ENCODE measurements at regions not wholly inside any gene's neighbourhood (a gene's known extent, or its start where the extent isn't known, plus 50 kb on each side); places are given as distances from the start of the nearest gene placed in this dataset.

- no peak for TF ChIP-seq MAZ (IDR thresholded peaks at IDR 0.05; ENCODE audit: borderline replicate concordance, low read depth, low read length)
- no peak for TF ChIP-seq ZSCAN20 (CRISPR knock-in tag; IDR thresholded peaks at IDR 0.05)
- TF ChIP-seq RARB (CRISPR knock-in tag; IDR thresholded peaks at IDR 0.05) = no peak
Measured at GRCh38 chrX:11998944-11999343, 139.3 kb upstream of the FRMPD4 start (continued).

GRCh38 chrX:12002876-12003275, 135.4 kb upstream of the FRMPD4 start:
- no peak for ATAC-seq
- Histone ChIP-seq H3K4me1 (peaks cover 8% of the 10 kb centered on the region; the same call in 2 of the 3 replicates), H3K4me2 (no peak overlapping the region), H3K4me3 (no peak overlapping the region), H3K9me3 (no peaks in the 10 kb centered on the region), H3K27ac (no peak overlapping the region)
- CTCF ChIA-PET = no interaction called here
- DNase-seq (ENCODE audit: low read depth in 1 of 2, low spot score in 1 of 2) = no peak
- no peak for FAIRE-seq
- TF ChIP-seq RNF2 (IDR thresholded peaks at IDR 0.05; ENCODE audit: borderline replicate concordance, low read depth) = no peak
- no peak for TF ChIP-seq POLR2A (IDR thresholded peaks at IDR 0.05; ENCODE audit: low read length)
- TF ChIP-seq ZFP36 (IDR thresholded peaks at IDR 0.05; ENCODE audit: borderline replicate concordance, partially characterized antibody) = no peak
- TF ChIP-seq SMC3 (IDR thresholded peaks at IDR 0.05) = no peak
- TF ChIP-seq NR3C1 (IDR thresholded peaks at IDR 0.05) = no peak
- TF ChIP-seq FOSL2 (IDR thresholded peaks at IDR 0.05) = no peak
- no peak for TF ChIP-seq FOSL2 (CRISPR knock-in tag; IDR thresholded peaks at IDR 0.05)
- TF ChIP-seq, protein P1, sequence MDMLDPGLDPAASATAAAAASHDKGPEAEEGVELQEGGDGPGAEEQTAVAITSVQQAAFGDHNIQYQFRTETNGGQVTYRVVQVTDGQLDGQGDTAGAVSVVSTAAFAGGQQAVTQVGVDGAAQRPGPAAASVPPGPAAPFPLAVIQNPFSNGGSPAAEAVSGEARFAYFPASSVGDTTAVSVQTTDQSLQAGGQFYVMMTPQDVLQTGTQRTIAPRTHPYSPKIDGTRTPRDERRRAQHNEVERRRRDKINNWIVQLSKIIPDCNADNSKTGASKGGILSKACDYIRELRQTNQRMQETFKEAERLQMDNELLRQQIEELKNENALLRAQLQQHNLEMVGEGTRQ (IDR thresholded peaks at IDR 0.05) = no peak
- no peak for TF ChIP-seq BHLHE40 (IDR thresholded peaks at IDR 0.05; ENCODE audit: low read depth, low read length)
- no peak for TF ChIP-seq RCOR1 (IDR thresholded peaks at IDR 0.05; ENCODE audit: low read depth, low read length)
- no peak for TF ChIP-seq MAFK (IDR thresholded peaks at IDR 0.05; ENCODE audit: partially characterized antibody)
- POLR2A ChIA-PET = no interaction called here

DNA sequence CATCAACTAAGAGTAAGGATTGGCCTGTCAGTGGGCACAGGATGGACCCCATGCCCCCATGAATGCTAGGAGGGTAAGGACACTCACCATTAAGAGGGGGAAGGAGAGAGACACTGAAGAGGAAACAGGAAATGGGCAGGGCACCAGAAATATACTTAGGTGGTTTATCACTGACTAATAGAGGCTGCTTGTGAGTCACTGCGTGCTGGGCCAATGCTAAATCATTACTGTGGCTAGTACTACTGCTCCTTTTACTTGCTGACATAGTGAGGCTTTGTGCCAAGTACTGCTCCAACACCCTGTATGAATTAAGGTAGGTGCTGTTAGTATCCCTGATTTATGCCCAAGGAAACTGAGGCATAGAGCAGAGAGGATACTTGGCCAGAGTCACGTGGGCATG, 130.4 kb upstream of the FRMPD4 start:
- Histone ChIP-seq H3K9me3 (no peaks in the 10 kb centered on the region), H3K4me2 (peak overlapping the region; percentile 17; the same call in 2 of the 3 replicates), H3K4me3 (no peak overlapping the region), H3K27ac (peak overlapping the region; percentile 39 to 79; a peak in 4 of 6 replicates), H3K4me1 (peaks cover 17% of the 10 kb centered on the region)
- POLR2A ChIA-PET = no interaction called here
- TF ChIP-seq ESRRA (IDR thresholded peaks at IDR 0.05; ENCODE audit: borderline replicate concordance, low read length) = no peak
- peak; percentile 21; the same call in 1 of the 2 replicates for TF ChIP-seq FOSL2 (IDR thresholded peaks at IDR 0.05)
- peak; percentile 35 for TF ChIP-seq FOSL2 (CRISPR knock-in tag; IDR thresholded peaks at IDR 0.05)
- TF ChIP-seq JUNB (IDR thresholded peaks at IDR 0.05) = 0 out of 2 replicates have a peak, but pooled peaks have one; percentile 29
- FAIRE-seq = no peak
- 20% methylated on average over 2 of the region's 2 CpGs for WGBS (ENCODE audit: missing lambda C conversion rate)
- CTCF ChIA-PET = no interaction called here
- ATAC-seq = peak; percentile 89 to 92
- DNase-seq (ENCODE audit: low read depth in 1 of 2, low spot score in 1 of 2) = peak; percentile 17 to 68

DNA sequence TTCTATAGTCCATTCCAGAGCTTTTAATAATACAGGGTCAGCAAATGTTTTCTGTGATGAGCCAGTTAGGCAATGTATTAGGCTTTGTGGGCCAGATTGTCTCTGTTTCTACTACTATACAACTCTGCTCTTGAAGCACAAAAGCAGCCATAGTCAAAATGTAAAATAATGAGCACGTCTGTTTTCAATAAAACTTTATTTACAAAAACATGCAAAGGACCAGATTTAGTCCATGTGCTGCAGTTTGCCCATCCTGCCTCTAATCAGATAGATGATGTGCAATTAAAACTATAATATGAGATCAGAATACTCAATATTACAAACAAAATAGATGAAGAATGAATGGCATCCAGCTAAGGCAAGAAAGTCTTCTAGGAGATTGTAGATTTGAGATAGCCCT, 127.8 kb upstream of the FRMPD4 start:
- Histone ChIP-seq H3K4me3 (no peak overlapping the region), H3K4me1 (peaks cover 24% of the 10 kb centered on the region), H3K4me2 (no peak overlapping the region), H3K9me3 (no peaks in the 10 kb centered on the region), H3K27ac (no peak overlapping the region)
- FAIRE-seq (peak; percentile 86), DNase-seq (ENCODE audit: low read depth in 1 of 2, low spot score in 1 of 2) (no peak), ATAC-seq (no peak)
- WGBS (ENCODE audit: missing lambda C conversion rate) = 56% methylated on average over 1 of the region's 1 CpG
- ChIA-PET POLR2A (no interaction called here), CTCF (interaction anchor here (0.7 kb wide), 1 partner anchor 745 kb away, joined by 3 read pairs; no protein-coding TSS in a partner anchor)
- no peak for TF ChIP-seq ESRRA (IDR thresholded peaks at IDR 0.05; ENCODE audit: borderline replicate concordance, low read length)
- TF ChIP-seq POLR2AphosphoS2 (conservative IDR thresholded peaks at IDR 0.05; ENCODE audit: low read length) = no peak
- TF ChIP-seq, protein P2, sequence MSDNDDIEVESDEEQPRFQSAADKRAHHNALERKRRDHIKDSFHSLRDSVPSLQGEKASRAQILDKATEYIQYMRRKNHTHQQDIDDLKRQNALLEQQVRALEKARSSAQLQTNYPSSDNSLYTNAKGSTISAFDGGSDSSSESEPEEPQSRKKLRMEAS (IDR thresholded peaks at IDR 0.05) = no peak
- TF ChIP-seq KDM1A (IDR thresholded peaks at IDR 0.05; ENCODE audit: low read depth) = no peak
- TF ChIP-seq RCOR1 (IDR thresholded peaks at IDR 0.05; ENCODE audit: low read depth, low read length) = no peak
- no peak for TF ChIP-seq MAFK (IDR thresholded peaks at IDR 0.05; ENCODE audit: partially characterized antibody)
- TF ChIP-seq EHMT2 (IDR thresholded peaks at IDR 0.05; ENCODE audit: low read depth) = no peak
- no peak for TF ChIP-seq CBX2 (IDR thresholded peaks at IDR 0.05; ENCODE audit: borderline replicate concordance, low read depth)
- TF ChIP-seq JUN (IDR thresholded peaks at IDR 0.05) = no peak
- no peak for TF ChIP-seq ATOH8 (CRISPR knock-in tag; IDR thresholded peaks at IDR 0.05; ENCODE audit: low read depth)
- no peak for TF ChIP-seq FOSB (CRISPR knock-in tag; IDR thresholded peaks at IDR 0.05)
- no peak for TF ChIP-seq RARB (CRISPR knock-in tag; IDR thresholded peaks at IDR 0.05)
- TF ChIP-seq CHD4 (IDR thresholded peaks at IDR 0.05; ENCODE audit: borderline replicate concordance) = no peak
- no peak for TF ChIP-seq MAZ (IDR thresholded peaks at IDR 0.05; ENCODE audit: borderline replicate concordance, low read depth, low read length)
- TF ChIP-seq RFX5 (IDR thresholded peaks at IDR 0.05) = no peak
- TF ChIP-seq HEYL (CRISPR knock-in tag; IDR thresholded peaks at IDR 0.05) = no peak
- no peak for TF ChIP-seq SMC3 (IDR thresholded peaks at IDR 0.05)

Measured in A549 (cell line).